Prostate gland (tissue), 2 donors: ENCODE measurements at regions not wholly inside any gene's neighbourhood (a gene's known extent, or its start where the extent isn't known, plus 50 kb on each side); places are given as distances from the start of the nearest gene placed in this dataset.

Experiments
- POLR2A ChIP-seq: fragments of 450-650 bp; IDR thresholded peaks from one replicate; pipeline ENCODE4 v1.6.1; 2016; ENCODE audit warnings: antibody characterized with exemption, mild to moderate bottlenecking
- TF ChIP-seq, protein P1 (sequence below), 4 experiments: fragments of 200-600 bp in 2 of 4; fragments of 450-650 bp in 2 of 4; sonication (generic) in 2 of 4; IDR thresholded peaks; 1 replicate in 3 of 4; 2 replicates in 1 of 4; pipeline ENCODE4 v1.5.1; 2016 to 2019; ENCODE audit warnings: antibody characterized with exemption in 4 of 4, mild to moderate bottlenecking in 2 of 4, moderate library complexity in 2 of 4

DNA sequence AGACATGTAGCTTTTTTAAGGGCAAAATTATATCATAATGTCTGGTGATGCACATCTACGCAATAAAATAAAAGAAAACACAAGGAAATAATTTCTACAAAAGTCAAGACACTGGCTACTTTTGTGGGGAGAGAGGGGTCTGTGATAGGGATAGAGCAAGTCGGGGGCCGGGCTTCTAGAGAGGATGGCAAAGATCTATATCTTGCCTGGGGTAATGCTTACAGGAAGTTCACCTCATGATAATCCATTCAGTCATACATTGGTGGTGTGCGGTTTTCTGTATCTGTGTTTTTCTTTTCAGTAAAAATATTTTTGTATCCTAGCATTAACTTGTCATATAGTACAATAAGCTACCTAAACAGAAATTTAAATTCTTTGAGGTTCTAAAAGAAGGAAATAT lies 178.8 kb downstream of the ARRDC4 start:
- TF ChIP-seq, protein P1, sequence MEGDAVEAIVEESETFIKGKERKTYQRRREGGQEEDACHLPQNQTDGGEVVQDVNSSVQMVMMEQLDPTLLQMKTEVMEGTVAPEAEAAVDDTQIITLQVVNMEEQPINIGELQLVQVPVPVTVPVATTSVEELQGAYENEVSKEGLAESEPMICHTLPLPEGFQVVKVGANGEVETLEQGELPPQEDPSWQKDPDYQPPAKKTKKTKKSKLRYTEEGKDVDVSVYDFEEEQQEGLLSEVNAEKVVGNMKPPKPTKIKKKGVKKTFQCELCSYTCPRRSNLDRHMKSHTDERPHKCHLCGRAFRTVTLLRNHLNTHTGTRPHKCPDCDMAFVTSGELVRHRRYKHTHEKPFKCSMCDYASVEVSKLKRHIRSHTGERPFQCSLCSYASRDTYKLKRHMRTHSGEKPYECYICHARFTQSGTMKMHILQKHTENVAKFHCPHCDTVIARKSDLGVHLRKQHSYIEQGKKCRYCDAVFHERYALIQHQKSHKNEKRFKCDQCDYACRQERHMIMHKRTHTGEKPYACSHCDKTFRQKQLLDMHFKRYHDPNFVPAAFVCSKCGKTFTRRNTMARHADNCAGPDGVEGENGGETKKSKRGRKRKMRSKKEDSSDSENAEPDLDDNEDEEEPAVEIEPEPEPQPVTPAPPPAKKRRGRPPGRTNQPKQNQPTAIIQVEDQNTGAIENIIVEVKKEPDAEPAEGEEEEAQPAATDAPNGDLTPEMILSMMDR (IDR thresholded peaks at IDR 0.05): no peak
- TF ChIP-seq POLR2A: no peak
